ENCODE measurements at regions not wholly inside any gene's neighbourhood (a gene's known extent, or its start where the extent isn't known, plus 50 kb on each side); places are given as distances from the start of the nearest gene placed in this dataset.
"Not testable (repeated sequence)": the region's sequence is repeated elsewhere in the genome, so short reads cannot be mapped to it uniquely, and the experiment has no call there.

DNA sequence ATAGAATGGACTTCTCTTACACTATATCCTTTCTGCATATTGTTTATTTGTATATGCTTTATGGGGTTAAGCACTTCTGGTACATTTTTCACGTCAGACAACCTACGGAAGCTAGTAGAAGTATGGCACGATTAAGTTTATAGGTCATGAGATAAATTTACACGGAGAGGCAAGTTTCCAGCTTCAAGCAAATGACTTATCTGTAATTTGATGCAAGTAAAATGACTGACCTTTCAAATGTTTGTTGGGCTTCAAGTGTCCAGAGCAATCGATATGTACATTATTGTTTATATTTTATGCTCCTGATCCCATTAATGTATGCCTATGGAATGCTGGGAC lies 97.5 kb upstream of the EFEMP1 start:
- DNase-seq (ENCODE audit: low read depth): no peak

DNA sequence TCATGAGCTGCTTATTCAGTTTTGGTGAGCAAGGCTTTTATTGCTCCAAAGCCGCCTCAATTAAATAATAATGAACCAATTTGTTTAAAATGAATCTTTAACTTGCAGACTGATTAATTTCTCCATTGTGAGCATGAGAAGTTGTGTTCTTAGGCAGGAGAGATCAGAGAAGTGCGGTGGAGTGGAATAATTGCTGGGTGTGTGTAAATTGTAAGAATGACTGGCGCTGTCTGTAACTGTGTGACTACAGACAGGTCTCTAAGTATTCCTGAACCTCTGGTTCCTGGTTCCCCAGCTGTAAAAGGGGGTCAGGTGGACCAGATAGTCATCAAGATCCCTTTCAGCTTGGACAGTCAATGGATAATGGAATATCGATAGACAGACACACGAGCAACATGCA lies 98.0 kb upstream of the EFEMP1 start:
- DNase-seq (ENCODE audit: low read depth): no peak

DNA sequence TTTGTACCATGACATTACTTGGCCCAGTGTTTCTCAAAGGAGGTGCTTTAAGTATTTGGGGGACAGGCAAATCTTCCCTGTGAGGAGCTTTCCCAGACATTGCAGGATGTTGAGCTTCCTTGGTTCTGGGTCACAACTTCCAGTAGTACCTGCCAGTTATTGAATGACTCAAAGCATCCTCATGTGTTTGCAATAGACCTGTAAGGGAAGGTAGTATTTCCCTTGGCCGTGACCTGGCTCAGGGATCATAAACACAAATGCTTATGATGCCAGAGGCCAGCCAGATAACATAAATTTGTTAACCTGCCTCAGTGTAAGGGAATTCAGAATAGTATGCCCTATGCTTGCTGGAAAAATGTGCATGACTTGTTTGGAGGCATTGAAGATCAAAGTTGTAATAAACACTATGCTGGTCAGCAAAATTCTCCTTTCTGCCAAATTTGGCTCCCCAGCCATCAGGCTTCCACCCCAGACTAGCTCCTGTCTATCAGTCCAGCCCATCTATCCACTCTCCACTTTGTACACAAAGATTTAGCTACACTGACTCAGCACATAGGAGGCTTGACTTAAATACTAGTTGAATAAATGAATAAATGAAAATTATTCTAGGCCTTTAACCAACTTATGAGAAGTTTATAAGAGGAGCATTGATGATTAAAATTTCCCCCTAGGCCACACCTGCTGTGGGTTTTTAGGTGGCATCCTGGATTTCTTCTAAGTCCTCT lies 102.0 kb upstream of the EFEMP1 start:
- no peak for DNase-seq (ENCODE audit: low read depth)

GRCh38 chr2:56026828-56027227 lies 103.2 kb upstream of the EFEMP1 start:
- DNase-seq (ENCODE audit: low read depth): no peak

DNA sequence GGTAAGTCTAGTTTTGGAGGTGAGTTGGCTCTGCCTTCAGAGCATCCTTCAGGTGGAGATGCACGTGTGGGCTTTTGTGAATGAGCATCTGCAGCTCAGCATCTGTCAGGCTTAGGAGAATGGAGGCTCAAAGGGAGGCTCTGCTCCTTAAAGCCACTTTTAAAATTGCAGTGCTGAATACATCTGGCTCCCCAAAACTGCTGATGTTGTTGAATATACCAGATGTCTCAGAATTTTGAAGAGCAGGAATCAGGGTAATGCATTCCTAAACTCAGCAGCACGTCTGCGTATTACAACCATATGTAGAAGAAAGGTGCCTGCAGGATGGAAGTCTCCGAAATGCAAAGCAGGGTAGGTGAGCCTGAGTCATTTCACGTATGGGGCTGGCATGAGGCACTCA lies 106.5 kb upstream of the EFEMP1 start:
- no peak for DNase-seq (ENCODE audit: low read depth)

- no peak for DNase-seq (ENCODE audit: low read depth)
Observed at GRCh38 chr2:56030901-56031300, 107.3 kb upstream of the EFEMP1 start.

GRCh38 chr2:56034258-56034657 lies 110.7 kb upstream of the EFEMP1 start:
- DNase-seq (ENCODE audit: low read depth): no peak

GRCh38 chr2:56040189-56040588 lies 116.6 kb upstream of the EFEMP1 start:
- DNase-seq (ENCODE audit: low read depth): no peak

DNA sequence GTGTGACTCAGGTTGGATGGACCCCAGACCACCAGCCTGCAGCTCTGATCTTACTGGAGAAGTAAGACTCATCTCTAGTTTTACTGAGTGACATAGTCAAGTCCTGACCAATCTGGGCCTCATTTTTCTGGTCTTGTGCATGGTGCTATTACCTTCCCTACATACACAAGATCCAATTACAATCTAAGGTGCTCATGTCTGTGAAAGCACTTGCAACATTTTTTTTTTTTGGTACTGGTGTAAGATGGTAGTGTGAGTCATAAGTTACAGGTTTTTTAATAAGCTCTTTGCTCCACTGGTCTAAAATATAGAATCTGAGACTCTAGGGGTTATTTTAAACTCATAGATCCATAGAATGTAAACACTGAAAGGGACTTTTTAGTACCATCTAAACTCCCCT lies 117.3 kb upstream of the EFEMP1 start:
- DNase-seq (ENCODE audit: low read depth): no peak

DNA sequence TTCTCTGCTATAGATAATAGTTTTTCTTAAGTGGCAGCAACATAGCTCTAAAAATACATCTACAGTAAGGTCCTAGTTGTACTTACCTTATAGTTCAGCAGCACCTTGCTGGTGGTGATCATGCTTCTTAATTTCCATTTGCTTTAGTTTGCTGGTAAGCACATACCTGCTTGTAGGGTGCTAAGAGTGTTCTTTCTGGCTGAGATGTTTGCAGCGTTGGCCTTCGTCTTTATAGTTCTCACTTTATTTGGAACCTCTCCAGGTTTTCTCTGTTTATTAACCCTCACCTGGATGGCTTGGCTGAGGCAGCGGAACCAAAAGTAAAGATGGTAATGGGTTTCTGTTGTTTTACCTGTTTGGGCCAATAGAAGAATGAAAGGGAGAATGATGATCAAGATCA lies 123.6 kb upstream of the EFEMP1 start:
- no peak for DNase-seq (ENCODE audit: low read depth)

- no peak for DNase-seq (ENCODE audit: low read depth)
Observed at GRCh38 chr2:56049233-56049845, 125.8 kb upstream of the EFEMP1 start.

DNA sequence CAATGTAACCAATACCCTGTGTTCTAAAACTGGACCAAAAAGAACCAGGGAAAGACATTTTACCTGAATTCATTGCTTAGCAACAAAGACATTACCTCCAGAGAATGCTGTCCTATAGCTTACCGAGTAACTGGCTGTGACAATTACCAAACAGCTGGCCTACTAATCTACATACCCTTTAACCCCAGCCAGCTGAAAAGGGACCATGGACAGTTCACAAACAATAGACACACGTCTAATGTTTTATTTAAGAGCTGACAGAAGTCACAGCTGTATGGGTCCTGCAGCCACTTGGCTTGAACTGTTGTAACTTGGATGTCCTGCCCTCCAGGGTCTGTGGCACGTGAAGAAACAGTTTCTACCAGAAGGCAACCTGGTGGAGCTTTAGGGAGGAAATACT lies 130.1 kb upstream of the EFEMP1 start:
- DNase-seq (ENCODE audit: low read depth): no peak

- no peak for DNase-seq (ENCODE audit: low read depth)
Observed at GRCh38 chr2:56055405-56055804, 128.4 kb upstream of the CCDC85A start.

DNA sequence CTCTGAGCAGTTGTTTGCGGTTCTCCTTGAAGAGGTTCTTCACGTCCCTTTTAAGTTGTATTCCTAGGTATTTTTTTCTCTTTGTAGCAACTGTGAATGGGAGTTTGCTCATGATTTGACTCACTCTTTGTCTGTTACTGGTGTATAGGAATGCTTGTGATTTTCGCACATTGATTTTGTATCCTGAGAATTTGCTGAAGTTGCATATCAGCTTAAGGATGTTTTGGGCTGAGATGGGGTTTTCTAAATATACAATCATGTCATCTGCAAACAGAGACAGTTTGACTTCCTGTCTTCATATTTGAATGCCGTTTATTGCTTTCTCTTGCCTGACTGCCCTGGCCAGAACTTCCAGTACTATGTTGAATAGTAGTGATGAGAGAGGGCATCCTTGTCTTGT lies 122.5 kb upstream of the CCDC85A start:
- DNase-seq (ENCODE audit: low read depth): not testable (repeated sequence)

DNA sequence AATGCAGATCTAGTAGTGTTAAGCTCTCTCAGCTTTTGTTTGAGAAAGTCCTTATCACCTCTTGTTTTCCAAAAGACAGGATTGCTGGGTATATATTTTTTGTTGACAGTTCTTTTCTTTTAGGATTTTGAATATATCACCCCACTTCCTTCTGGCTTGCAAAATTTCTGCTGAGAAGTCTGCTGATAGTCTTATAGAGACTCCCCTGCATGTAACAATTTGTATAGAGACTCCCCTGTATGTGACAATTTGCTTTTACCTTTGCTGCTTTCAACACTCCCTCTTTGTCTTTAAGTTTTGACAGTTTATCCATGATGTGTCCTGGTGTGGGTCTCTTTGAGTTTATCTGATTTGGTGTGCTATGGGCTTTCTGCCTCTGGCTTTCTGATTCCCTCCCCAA lies 115.0 kb upstream of the CCDC85A start:
- DNase-seq (ENCODE audit: low read depth): no peak

- DNase-seq (ENCODE audit: low read depth): no peak
Observed at GRCh38 chr2:56077359-56077915, 106.4 kb upstream of the CCDC85A start.

GRCh38 chr2:56082665-56083064 lies 101.1 kb upstream of the CCDC85A start:
- DNase-seq (ENCODE audit: low read depth): no peak

- DNase-seq (ENCODE audit: low read depth): no peak
Observed at GRCh38 chr2:56084111-56084901, 99.5 kb upstream of the CCDC85A start.

- DNase-seq (ENCODE audit: low read depth): no peak
Observed at GRCh38 chr2:56086336-56086735, 97.5 kb upstream of the CCDC85A start.

GRCh38 chr2:56088411-56088810 lies 95.4 kb upstream of the CCDC85A start:
- DNase-seq (ENCODE audit: low read depth): no peak

- DNase-seq (ENCODE audit: low read depth): no peak
Observed at GRCh38 chr2:56089931-56090330, 93.9 kb upstream of the CCDC85A start.

DNA sequence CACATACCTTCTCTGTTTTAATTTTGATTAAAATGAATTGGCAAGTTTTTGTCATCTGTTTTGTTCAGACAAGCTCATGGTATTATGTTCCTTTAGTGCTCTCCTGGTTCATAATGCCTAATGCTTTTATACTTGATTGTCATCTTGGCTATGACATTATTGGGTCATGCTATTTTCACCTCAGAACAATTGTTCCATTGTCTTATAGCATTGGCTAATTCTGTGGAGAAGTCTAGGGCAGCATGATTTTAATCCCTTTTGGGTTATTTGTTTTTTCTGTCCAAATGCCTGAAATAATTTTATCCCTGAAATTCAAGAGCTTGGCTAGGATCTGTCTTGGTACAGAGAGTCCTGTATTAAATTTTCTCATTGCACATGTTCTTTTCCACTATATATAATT lies 83.8 kb upstream of the CCDC85A start:
- no peak for DNase-seq (ENCODE audit: low read depth)

- no peak for DNase-seq (ENCODE audit: low read depth)
Observed at GRCh38 chr2:56100791-56101312, 82.9 kb upstream of the CCDC85A start.
